ENCODE measurements at regions not wholly inside any gene's neighbourhood (a gene's known extent, or its start where the extent isn't known, plus 50 kb on each side); places are given as distances from the start of the nearest gene placed in this dataset.
A peak's percentile ranks its signal among the peaks of the same experiment; 100 is the strongest.

DNA sequence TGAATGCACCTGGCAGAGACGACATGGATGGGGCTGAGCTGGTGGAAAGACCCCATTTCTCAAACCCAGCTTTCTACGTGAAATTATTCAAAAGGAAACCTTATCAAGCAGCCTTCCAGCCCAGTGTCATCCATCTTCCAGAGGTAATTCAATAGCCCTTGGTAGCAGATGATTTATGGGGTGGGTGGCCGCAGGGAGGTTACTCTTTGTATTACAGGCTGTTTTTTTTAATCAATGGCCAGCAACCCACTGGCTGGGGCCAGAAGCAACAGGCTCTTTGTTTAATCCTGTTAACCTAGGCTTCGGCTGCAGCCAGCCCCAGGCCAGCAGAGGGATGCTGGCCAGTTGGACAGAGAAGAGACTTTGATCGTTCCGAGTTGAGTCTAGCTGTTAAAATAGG, 139.8 kb upstream of the SRRM4 start:
- no peak for DNase-seq (ENCODE audit: extremely low read depth, low read depth)
- TF ChIP-seq CTCF (IDR thresholded peaks at IDR 0.05; ENCODE audit: low read depth, low read length): no peak

DNA sequence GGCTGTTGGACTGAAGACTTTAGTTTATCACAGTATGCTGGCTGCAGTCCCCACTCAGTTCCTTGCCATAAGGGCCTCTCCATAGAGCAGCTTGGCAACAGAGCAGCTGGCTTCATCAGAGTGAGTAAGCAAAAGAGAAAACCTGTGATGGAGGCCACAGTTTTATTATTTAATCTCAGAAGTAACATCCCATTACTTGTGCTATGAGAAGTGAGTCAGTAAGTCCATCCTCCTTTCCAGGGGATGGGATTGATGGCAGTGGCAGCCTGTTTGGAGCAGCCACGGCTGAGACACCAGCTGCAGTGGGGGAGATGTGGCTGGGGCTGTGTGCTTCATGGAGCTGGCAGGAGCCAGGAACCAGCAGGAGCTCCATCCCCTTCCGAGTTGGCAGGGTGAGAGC, 138.5 kb upstream of the SRRM4 start:
- TF ChIP-seq CTCF (IDR thresholded peaks at IDR 0.05; ENCODE audit: low read depth, low read length): no peak
- DNase-seq (ENCODE audit: extremely low read depth, low read depth): no peak

DNA sequence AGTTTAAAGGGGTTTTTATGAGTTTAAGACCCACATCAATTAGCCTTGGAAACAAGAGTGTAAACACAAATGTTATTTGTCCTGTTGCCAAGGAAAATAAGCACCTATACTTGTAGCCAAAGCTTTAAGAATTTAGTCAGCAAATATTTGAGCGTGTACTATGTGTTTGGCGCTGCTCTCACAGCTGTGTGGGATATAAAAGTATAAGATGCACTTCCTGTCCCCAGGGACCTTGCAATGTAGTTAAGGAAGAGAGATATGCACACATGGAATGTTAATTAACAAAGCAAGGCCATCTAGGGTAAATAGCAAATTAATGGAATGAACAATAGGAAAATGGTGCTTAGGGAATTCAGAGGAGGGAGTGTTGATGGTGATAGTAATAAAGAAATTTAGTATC, 134.9 kb upstream of the SRRM4 start:
- no peak for TF ChIP-seq CTCF (IDR thresholded peaks at IDR 0.05; ENCODE audit: low read depth, low read length)
- no peak for DNase-seq (ENCODE audit: extremely low read depth, low read depth)

DNA sequence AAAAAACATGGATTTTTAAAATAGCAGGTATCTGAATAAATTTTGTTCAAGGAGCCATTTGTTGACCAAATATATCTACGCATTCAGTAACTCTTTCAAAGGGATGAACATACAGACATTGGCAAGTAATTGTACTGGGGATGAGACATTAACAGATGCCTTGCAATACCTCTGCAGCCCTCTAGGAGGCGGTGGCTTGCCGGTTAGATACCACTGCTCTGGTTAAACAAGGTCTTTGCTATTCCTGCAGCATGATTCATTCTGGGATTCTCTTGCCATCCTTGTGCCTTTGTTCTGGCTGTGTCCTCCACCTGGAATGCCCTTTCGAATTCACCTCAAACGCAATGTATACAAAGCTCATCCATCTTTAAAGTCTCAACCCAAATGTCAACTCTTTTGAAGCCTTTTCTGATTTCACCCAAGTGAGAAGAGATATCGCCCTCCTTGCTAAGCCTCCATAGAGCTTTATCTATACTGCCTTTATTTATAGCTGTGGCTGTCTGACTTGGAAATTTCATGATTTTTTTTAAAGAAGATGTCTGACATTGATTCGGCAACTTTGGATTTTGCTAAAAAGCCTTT, 131.0 kb upstream of the SRRM4 start:
- TF ChIP-seq CTCF (IDR thresholded peaks at IDR 0.05; ENCODE audit: low read depth, low read length): peak; percentile 13
- no peak for DNase-seq (ENCODE audit: extremely low read depth, low read depth)

- no peak for DNase-seq (ENCODE audit: extremely low read depth, low read depth)
- no peak for TF ChIP-seq CTCF (IDR thresholded peaks at IDR 0.05; ENCODE audit: low read depth, low read length)
These were observed 129.4 kb upstream of the SRRM4 start for GRCh38 chr12:118851891-118852290.

- no peak for TF ChIP-seq CTCF (IDR thresholded peaks at IDR 0.05; ENCODE audit: low read depth, low read length)
These were observed 127.7 kb upstream of the SRRM4 start for GRCh38 chr12:118853634-118854033.

GRCh38 chr12:118855858-118856257, 125.5 kb upstream of the SRRM4 start:
- no peak for TF ChIP-seq CTCF (IDR thresholded peaks at IDR 0.05; ENCODE audit: low read depth, low read length)
- DNase-seq (ENCODE audit: extremely low read depth, low read depth): no peak

More at GRCh38 chr12:118853634-118854033, 127.7 kb upstream of the SRRM4 start:
- DNase-seq (ENCODE audit: extremely low read depth, low read depth): no peak

All from AG09319 (cell line).